ENCODE measurements at regions not wholly inside any gene's neighbourhood (a gene's known extent, or its start where the extent isn't known, plus 50 kb on each side); places are given as distances from the start of the nearest gene placed in this dataset.
"Not testable (repeated sequence)": the region's sequence is repeated elsewhere in the genome, so short reads cannot be mapped to it uniquely, and the experiment has no call there.

- no peak for TF ChIP-seq CTCF (IDR thresholded peaks at IDR 0.05; ENCODE audit: low read depth, low read length, missing control alignments)
- no peak overlapping the region for H3K27ac ChIP-seq
- H3K27me3 ChIP-seq (replicated peaks) = no peaks in the 10 kb centered on the region
- no peaks in the 10 kb centered on the region for H3K36me3 ChIP-seq (replicated peaks)
- DNase-seq = no peak
- H3K4me3 ChIP-seq (ENCODE audit: low read depth, low read length) = no peak overlapping the region
- in situ Hi-C loops (cut with HindIII; ENCODE audit: low pct_ligation_motif_present, low sequenced_read_pairs) = no loop called here
Measured at GRCh38 chr14:44609201-44609600, 102.1 kb upstream of the FSCB start.

- in situ Hi-C loops (cut with HindIII; ENCODE audit: low pct_ligation_motif_present, low sequenced_read_pairs) = no loop called here
- DNase-seq = no peak
- no peak overlapping the region for H3K27ac ChIP-seq
- no peak for TF ChIP-seq CTCF (IDR thresholded peaks at IDR 0.05; ENCODE audit: low read depth, low read length, missing control alignments)
- no peaks in the 10 kb centered on the region for H3K36me3 ChIP-seq (replicated peaks)
- H3K4me3 ChIP-seq (ENCODE audit: low read depth, low read length) = no peak overlapping the region
- no peaks in the 10 kb centered on the region for H3K27me3 ChIP-seq (replicated peaks)
Measured at GRCh38 chr14:44607701-44608100, 100.6 kb upstream of the FSCB start.

GRCh38 chr14:44606576-44606975 lies 99.5 kb upstream of the FSCB start:
- Histone ChIP-seq H3K4me3 (ENCODE audit: low read depth, low read length) (no peak overlapping the region), H3K27me3 (replicated peaks) (no peaks in the 10 kb centered on the region), H3K27ac (no peak overlapping the region), H3K36me3 (replicated peaks) (no peaks in the 10 kb centered on the region)
- in situ Hi-C loops (cut with HindIII; ENCODE audit: low pct_ligation_motif_present, low sequenced_read_pairs) = no loop called here
- DNase-seq = no peak
- no peak for TF ChIP-seq CTCF (IDR thresholded peaks at IDR 0.05; ENCODE audit: low read depth, low read length, missing control alignments)

- H3K4me3 ChIP-seq (ENCODE audit: low read depth, low read length); in situ Hi-C loops (cut with HindIII; ENCODE audit: low pct_ligation_motif_present, low sequenced_read_pairs); H3K27me3 ChIP-seq (replicated peaks); DNase-seq; H3K36me3 ChIP-seq (replicated peaks); H3K27ac ChIP-seq: not testable (repeated sequence)
Measured at GRCh38 chr14:44601266-44601665, 94.2 kb upstream of the FSCB start.

- no peak overlapping the region for H3K27ac ChIP-seq
- no peaks in the 10 kb centered on the region for H3K36me3 ChIP-seq (replicated peaks)
- no peaks in the 10 kb centered on the region for H3K27me3 ChIP-seq (replicated peaks)
- no peak for TF ChIP-seq CTCF (IDR thresholded peaks at IDR 0.05; ENCODE audit: low read depth, low read length, missing control alignments)
- in situ Hi-C loops (cut with HindIII; ENCODE audit: low pct_ligation_motif_present, low sequenced_read_pairs) = no loop called here
- no peak overlapping the region for H3K4me3 ChIP-seq (ENCODE audit: low read depth, low read length)
- no peak for DNase-seq
Measured at GRCh38 chr14:44589180-44589579, 82.1 kb upstream of the FSCB start.

- H3K36me3 ChIP-seq (replicated peaks) = no peaks in the 10 kb centered on the region
- H3K27ac ChIP-seq = no peak overlapping the region
- no peaks in the 10 kb centered on the region for H3K27me3 ChIP-seq (replicated peaks)
- in situ Hi-C loops (cut with HindIII; ENCODE audit: low pct_ligation_motif_present, low sequenced_read_pairs) = no loop called here
- no peak for TF ChIP-seq CTCF (IDR thresholded peaks at IDR 0.05; ENCODE audit: low read depth, low read length, missing control alignments)
- no peak overlapping the region for H3K4me3 ChIP-seq (ENCODE audit: low read depth, low read length)
- no peak for DNase-seq
Measured at GRCh38 chr14:44586910-44587309, 79.8 kb upstream of the FSCB start.

All from brain microvascular endothelial cell (primary cell).